IPS DF 4.7 (cell line): ENCODE measurements at regions not wholly inside any gene's neighbourhood (a gene's known extent, or its start where the extent isn't known, plus 50 kb on each side); places are given as distances from the start of the nearest gene placed in this dataset.
"Not testable (repeated sequence)": the region's sequence is repeated elsewhere in the genome, so short reads cannot be mapped to it uniquely, and the experiment has no call there.

Experiments used
- DNase-seq: peaks from one replicate; pipeline ENCODE4 v3.0.0-alpha.2; 2013; ENCODE audit warnings: low spot score; ENCODE audit errors: extremely low read depth

- no peak for DNase-seq
Measured at GRCh38 chr10:129049501-129049900, 417.5 kb upstream of the MGMT start.

DNA sequence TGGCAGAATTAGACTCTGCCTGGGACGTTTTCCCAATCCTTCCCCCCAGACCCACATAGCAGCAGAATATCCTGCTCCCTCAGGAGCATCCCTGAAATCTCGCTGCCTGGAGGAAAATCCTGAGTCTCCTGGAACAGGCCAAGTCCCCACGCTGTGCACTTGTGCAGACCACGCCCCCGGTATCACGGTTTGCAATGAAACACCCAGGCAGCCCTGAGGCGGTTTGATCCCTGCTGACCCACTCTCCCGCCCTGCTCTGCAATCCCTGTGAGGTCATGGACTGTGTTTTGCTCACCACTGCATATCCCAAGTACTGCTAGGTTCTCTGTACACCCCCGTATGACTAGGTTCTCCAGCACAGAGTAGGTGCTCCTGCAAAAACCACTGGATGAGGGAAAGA, 411.8 kb upstream of the MGMT start:
- no peak for DNase-seq

- no peak for DNase-seq
Measured at GRCh38 chr10:129055986-129056385, 411.1 kb upstream of the MGMT start.

DNA sequence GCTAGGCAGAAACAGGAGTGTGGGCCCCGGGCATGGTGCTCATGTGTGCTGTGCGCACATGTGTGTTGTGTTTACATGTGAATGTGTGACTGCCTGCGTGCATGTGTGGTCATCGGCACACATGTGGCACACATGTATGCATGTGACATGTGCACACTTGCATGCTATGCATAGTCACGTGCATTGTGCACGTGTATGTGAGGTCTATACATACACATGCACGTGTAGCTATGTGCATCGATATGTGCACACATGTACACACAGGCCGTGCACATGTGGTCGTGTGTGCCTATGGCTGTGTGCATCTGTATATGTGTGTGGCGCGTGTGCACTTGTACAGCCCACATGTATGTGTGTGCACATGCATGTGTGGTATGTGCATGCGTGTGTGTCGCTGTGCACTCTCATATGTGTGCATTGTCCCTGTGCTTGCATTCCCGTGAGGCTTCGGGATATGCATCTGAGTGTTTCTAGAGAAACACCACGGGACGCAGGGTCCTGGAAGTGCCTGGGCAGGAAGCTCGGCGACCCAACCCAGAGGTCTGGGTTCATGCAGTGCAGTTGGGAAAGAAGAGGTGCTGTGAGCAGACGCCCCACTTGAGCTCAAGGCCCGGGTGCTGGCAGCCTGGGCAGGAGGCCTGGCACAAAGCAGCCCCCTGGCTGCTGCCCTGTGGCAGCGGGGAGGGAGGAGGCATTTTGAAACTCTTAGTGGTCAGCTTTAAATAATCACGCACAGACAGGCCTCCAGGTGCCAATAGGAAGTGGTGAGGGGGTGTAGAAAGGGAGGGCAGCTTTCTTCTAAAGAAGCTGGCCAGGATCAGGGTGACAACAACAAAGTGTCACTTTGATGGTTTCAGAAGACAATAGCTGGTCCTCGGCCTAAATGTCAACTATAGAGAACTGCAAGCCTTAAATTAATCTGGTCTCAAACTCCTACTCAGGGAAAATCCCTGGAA, 410.0 kb upstream of the MGMT start:
- DNase-seq = no peak

DNA sequence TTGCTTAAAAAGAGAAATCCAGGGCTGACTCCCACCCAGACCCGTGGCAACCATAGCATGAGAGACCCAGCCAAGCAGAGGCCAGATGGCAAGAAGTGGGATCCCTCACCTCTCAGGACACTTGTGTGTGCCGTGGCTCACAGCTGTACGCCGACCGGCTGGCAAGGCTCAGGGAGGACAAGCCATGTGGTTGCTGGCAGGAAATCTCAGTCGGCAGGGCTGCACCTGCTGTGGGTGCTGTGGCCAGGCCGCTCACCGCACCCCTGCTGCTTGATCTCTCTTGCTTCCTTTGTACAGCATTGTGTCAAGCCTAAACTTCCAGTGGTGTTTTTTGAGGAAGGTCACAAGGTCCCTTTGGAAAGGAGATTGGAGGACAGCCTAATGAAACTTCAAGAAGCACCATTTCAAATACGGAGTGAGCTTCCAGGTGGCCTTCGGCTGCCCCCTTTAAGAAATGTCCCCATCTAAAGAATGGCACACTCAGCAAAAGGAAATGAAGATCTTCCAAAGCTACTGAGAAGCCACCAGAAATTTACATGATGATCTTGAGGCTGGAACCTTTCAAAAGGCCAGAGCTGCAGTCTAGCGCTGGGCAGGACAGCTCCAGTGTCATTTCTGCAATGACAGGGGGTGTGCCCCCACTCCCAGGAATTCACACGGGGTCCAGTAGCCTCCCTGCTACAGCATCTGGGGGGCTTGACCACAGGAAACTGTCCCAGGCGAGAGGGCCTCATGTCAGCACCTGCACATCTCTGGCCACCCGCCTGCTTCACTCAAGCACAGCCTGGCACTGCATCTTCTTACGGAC, 409.0 kb upstream of the MGMT start:
- no peak for DNase-seq

DNA sequence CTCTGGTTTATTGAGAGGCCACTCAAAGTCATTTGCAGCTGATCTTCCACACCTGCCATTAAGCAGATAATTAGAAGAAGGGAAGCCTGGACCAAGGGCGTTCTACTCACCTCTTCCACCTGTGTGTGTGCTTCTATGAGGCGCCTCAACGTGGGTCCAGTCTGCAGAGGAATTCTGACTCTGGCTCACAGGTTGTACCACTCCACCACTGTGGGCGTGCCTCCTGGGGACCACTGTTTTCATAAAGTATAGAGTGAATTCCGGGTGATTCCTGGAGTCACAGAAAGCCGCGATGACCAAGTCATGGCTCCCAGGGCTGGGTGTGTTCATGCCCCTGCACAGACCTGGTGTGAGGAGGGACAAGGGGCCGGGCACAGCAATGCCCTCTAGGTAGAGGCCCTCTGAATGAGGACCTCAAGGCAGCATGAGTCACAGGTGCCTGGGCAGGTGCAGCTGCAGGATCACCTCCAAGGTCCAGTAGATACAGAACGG, 408.3 kb upstream of the MGMT start:
- DNase-seq = no peak

GRCh38 chr10:129059977-129060376, 407.1 kb upstream of the MGMT start:
- DNase-seq = no peak

DNA sequence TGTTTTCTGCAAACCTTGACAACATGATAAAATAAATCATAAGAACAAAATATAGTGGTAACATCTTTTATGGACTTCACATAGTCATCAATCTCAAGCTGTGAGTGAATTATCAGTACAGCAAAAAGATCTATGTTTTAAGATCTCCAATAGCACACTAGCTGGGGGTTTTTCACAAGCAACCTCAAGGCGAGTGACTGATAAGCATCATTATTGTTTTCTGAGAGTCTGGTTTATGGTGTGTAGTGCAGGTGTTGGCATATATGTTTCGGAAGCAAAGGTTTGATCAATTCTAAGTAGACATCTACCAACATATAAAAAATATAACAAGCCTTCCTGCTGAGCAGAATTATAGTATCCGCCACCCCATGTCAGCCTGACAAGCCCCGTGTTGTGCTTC, 403.8 kb upstream of the MGMT start:
- DNase-seq = no peak

- DNase-seq = no peak
Measured at GRCh38 chr10:129063877-129064276, 403.2 kb upstream of the MGMT start.

GRCh38 chr10:129066529-129066928, 400.5 kb upstream of the MGMT start:
- DNase-seq = not testable (repeated sequence)

- DNase-seq = not testable (repeated sequence)
Measured at GRCh38 chr10:129071411-129071810, 395.6 kb upstream of the MGMT start.

GRCh38 chr10:129074939-129075338, 392.1 kb upstream of the MGMT start:
- DNase-seq = no peak

DNA sequence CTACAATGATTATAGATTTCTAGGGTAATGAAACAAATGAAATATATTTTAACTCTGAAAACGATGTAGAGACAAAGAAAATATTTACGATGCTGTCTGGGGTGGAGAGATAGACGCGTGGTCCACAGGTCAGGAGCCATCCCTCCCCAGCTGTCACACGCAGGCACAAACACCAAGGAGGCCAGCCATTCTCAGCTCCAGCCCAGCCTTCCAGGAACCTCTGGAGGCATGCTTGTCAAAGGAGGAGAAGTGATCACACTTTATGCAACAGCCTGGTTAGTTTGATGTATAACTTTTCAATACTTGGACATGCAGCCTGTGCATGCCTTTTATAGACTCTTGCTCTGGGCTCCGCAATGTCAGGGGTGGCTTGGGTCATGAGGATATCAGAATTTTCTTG, 391.5 kb upstream of the MGMT start:
- DNase-seq = no peak

GRCh38 chr10:129075927-129076326, 391.1 kb upstream of the MGMT start:
- no peak for DNase-seq

DNA sequence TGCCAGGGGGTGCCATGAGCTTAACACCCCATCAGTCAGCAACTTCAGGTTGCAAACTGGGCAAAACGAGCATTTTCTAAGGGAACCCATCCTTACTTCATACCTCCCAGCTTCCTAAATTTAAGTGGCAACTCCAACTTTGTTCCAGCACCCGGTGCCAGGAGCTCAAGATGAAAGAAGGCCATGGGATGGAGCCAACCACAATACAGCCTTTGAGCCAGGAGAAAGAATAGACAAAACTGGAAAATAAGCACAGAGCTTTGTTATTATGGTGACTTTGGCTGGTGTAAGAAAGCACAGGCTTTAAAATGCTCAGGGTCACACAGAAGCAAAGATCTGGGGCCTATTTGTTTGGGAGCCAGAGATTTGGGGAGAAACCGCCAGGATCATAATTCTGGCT, 388.7 kb upstream of the MGMT start:
- DNase-seq = no peak

GRCh38 chr10:129078746-129079145, 388.3 kb upstream of the MGMT start:
- no peak for DNase-seq

DNA sequence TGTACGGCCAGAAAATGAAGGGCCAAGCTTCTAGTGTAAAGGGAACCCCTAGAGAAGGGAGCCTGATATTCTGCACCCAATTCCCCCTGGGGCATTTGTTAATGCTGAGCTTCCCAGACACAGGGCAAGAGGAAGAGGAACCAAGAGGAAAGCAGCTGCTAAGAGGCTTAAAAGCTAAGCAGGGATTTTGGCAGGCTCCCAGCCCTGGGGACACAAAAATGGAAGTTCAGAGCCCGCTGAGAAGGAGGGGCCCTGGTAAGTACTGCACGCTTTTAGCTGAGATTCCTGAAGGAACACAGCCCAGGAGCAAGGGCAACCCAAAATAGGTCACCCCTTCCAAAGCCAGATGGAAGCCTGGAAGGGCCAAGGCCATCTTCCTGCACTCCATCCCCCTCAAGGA, 387.3 kb upstream of the MGMT start:
- DNase-seq = no peak

DNA sequence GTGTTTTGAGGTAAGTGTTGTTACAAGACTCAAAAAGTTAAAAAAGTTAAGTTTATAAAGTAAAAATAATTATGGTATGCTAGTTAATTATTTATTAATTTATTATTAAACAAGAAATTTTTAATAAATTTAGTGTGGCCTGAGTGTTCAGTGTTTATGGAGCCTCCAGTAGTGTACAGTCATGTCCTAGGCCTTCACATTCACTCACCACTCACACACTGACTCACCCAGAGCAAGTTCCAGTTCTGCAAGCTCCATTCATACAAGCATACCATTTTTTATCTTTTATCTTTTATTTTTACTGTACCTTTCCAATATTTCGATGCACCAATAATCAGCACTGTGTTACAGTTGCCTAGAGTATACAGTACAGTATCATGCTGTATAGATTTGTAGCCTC, 381.2 kb upstream of the MGMT start:
- DNase-seq = no peak

DNA sequence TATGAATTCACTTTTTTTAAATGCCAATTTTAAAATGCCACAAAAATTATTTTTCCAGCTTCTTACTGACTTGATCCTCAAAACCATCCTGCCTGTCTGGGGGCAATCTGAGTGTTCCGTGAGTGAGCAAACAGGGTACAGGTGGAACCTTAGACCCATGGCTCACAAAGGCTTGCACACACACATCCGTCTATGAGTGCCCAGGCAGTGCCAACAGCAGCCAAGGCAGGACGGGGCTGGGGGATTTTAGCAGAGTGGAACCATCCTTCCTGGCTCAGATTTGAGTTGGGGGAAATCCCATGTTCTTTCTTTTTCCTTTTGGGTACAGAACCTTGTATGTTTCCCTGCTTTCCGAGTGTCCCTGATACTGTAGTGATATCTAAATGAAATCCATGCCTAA, 377.7 kb upstream of the MGMT start:
- DNase-seq = no peak

- no peak for DNase-seq
Measured at GRCh38 chr10:129090165-129090564, 376.9 kb upstream of the MGMT start.

DNA sequence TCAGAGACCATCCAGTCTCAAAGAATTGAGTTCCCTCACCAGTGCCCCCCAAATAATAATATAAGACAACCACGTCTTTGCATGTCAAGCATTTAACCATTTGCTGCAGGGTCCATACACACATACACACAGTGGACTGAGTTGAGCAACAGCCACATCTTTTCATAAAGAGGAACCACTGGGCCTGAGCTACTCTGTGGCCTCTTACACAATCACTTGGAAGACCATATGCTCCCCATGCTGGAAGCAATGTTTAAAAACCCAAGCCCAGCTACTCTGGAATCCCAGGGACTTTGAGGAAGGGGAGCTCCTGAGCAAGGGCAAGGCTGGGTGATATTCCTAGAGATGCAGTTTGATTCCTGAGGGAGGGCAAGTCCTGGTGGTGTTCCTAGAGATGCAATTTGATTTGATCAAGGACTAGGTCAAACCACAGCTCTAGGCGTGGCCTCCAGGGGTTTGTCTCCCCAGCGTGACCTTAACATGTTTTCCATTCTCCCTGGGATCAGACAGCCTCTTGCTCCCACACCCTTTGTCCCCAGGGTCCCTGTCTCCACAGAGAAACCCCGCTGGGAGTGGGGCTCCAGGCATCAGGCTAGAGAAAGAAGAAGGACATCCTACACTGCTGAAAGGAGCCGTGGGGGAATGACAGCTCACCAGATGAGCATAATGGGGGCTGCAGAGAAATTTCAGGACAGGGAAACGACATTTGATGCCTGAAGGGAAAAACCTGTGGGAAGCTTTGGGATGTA, 376.2 kb upstream of the MGMT start:
- DNase-seq = no peak

- no peak for DNase-seq
Measured at GRCh38 chr10:129093641-129094040, 373.4 kb upstream of the MGMT start.
